ENCODE measurements at regions not wholly inside any gene's neighbourhood (a gene's known extent, or its start where the extent isn't known, plus 50 kb on each side); places are given as distances from the start of the nearest gene placed in this dataset.

DNA sequence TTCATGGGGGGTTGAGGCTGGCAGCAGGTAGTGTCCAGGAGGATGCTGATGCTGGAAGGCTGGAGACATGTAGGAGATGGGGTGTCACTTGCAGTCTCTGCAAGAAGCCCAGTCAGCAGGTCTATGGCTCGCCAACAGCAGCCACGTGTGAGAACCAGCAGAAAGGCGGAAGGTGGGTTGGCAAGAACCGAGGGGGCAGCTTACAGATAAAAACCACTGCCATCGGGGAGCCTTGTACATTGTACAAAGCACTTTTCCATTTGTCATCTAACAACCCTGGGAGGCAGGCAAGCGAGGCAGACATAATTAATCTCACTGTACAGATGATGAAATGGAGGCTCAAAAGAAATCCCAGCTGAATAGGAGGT is 167.2 kb downstream of the KCNA5 start:
- Histone ChIP-seq H3K27me3 (replicated peaks; ENCODE audit: control insufficient read depth, insufficient read depth, low read length) (peaks cover 28% of the 10 kb centered on the region), H3K4me1 (ENCODE audit: control insufficient read depth, insufficient read depth, low read length) (no peaks in the 10 kb centered on the region), H3K4me3 (ENCODE audit: low read length) (no peak overlapping the region), H3K36me3 (ENCODE audit: control insufficient read depth, insufficient read depth, low read length, severe bottlenecking) (no peaks in the 10 kb centered on the region), H3K9ac (ENCODE audit: low read length) (no peak overlapping the region), H3K9me3 (ENCODE audit: control insufficient read depth, low read length) (no peaks in the 10 kb centered on the region)
- no peak for DNase-seq (ENCODE audit: low read depth)

GRCh38 chr12:5213336-5213735 is 169.7 kb downstream of the KCNA5 start:
- Histone ChIP-seq H3K4me1 (ENCODE audit: control insufficient read depth, insufficient read depth, low read length) (no peaks in the 10 kb centered on the region), H3K9me3 (ENCODE audit: control insufficient read depth, low read length) (no peaks in the 10 kb centered on the region), H3K27me3 (replicated peaks; ENCODE audit: control insufficient read depth, insufficient read depth, low read length) (peaks cover 31% of the 10 kb centered on the region), H3K4me3 (ENCODE audit: low read length) (no peak overlapping the region), H3K9ac (ENCODE audit: low read length) (no peak overlapping the region), H3K36me3 (ENCODE audit: control insufficient read depth, insufficient read depth, low read length, severe bottlenecking) (no peaks in the 10 kb centered on the region)
- no peak for DNase-seq (ENCODE audit: low read depth)

DNA sequence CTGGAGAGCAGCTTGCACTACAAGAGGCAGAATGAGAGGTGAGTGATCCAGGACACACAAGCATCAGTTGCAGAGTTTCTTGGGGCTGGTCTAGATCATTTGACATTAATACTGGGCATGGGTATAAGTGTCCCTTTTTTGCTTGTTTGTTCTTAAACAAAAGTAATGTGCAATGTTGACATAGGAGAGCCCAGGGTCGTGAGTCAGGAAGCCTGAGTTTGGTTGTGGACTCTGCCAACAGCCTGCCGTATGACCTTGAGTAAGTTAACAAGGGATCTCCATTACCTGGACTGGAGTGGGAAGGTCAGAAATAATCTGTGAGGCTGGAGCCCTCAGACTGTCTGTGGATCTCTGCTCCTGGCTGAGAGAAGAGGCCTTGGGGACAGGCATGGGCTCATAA is 170.3 kb downstream of the KCNA5 start:
- peaks cover 30% of the 10 kb centered on the region for H3K27me3 ChIP-seq (replicated peaks; ENCODE audit: control insufficient read depth, insufficient read depth, low read length)

DNA sequence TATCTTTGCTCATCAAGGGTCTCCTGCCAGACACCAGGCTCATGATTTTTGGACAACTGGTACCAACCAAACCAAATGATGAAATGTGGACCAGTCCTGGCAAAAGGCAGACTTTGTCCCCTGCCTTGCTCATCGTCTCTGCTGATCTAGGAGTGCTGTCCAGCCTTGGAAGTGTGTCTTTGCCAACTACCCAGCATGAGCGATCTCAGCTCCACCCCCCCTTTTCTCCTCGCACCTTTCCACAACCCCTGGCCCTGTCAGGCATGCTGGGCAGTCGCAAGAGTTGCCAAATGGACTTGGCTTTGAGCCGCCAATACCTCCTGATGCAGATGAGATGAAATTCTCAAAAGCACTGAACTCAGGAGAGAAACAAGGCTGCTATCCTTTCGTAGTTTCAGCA is 174.3 kb downstream of the KCNA5 start:
- no peak overlapping the region for H3K4me3 ChIP-seq (ENCODE audit: low read length)
- H3K9ac ChIP-seq (ENCODE audit: low read length): no peak overlapping the region
- peaks cover 28% of the 10 kb centered on the region for H3K27me3 ChIP-seq (replicated peaks; ENCODE audit: control insufficient read depth, insufficient read depth, low read length)

More for the DNA sequence above, 170.3 kb downstream of the KCNA5 start:
- no peak overlapping the region for H3K4me3 ChIP-seq (ENCODE audit: low read length)
- no peaks in the 10 kb centered on the region for H3K4me1 ChIP-seq (ENCODE audit: control insufficient read depth, insufficient read depth, low read length)
- DNase-seq (ENCODE audit: low read depth): no peak
- no peak overlapping the region for H3K9ac ChIP-seq (ENCODE audit: low read length)
- H3K9me3 ChIP-seq (ENCODE audit: control insufficient read depth, low read length): no peaks in the 10 kb centered on the region
- no peaks in the 10 kb centered on the region for H3K36me3 ChIP-seq (ENCODE audit: control insufficient read depth, insufficient read depth, low read length, severe bottlenecking)

DNA sequence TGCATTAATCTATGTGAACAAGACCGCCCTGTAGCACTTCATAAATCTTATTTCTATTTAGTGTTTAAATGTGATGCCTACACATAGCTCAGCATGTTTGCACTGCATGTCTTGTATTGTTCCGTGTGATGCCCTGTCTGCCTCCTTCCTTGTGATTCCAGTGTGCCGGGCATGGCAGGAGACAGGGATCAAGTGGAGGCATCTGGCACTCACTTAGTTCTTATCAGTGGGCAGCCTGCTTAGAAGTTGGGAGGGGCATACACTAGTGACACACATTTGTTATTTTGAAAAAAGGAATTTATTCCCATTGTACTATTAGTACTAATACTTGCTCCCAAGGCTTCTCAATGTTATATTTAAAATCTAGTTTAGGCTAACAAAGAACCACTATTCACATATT is 176.4 kb downstream of the KCNA5 start:
- no peaks in the 10 kb centered on the region for H3K4me1 ChIP-seq (ENCODE audit: control insufficient read depth, insufficient read depth, low read length)
- no peaks in the 10 kb centered on the region for H3K9me3 ChIP-seq (ENCODE audit: control insufficient read depth, low read length)
- no peak overlapping the region for H3K4me3 ChIP-seq (ENCODE audit: low read length)
- no peaks in the 10 kb centered on the region for H3K36me3 ChIP-seq (ENCODE audit: control insufficient read depth, insufficient read depth, low read length, severe bottlenecking)
- peaks cover 31% of the 10 kb centered on the region for H3K27me3 ChIP-seq (replicated peaks; ENCODE audit: control insufficient read depth, insufficient read depth, low read length)
- no peak overlapping the region for H3K9ac ChIP-seq (ENCODE audit: low read length)
- DNase-seq (ENCODE audit: low read depth): no peak

More for the DNA sequence above, 174.3 kb downstream of the KCNA5 start:
- Histone ChIP-seq H3K4me1 (ENCODE audit: control insufficient read depth, insufficient read depth, low read length) (no peaks in the 10 kb centered on the region), H3K36me3 (ENCODE audit: control insufficient read depth, insufficient read depth, low read length, severe bottlenecking) (no peaks in the 10 kb centered on the region), H3K9me3 (ENCODE audit: control insufficient read depth, low read length) (no peaks in the 10 kb centered on the region)
- DNase-seq (ENCODE audit: low read depth): no peak

GRCh38 chr12:5220835-5221234 is 177.2 kb downstream of the KCNA5 start:
- Histone ChIP-seq H3K36me3 (ENCODE audit: control insufficient read depth, insufficient read depth, low read length, severe bottlenecking) (no peaks in the 10 kb centered on the region), H3K4me1 (ENCODE audit: control insufficient read depth, insufficient read depth, low read length) (no peaks in the 10 kb centered on the region), H3K9ac (ENCODE audit: low read length) (no peak overlapping the region), H3K9me3 (ENCODE audit: control insufficient read depth, low read length) (no peaks in the 10 kb centered on the region), H3K27me3 (replicated peaks; ENCODE audit: control insufficient read depth, insufficient read depth, low read length) (peaks cover 29% of the 10 kb centered on the region), H3K4me3 (ENCODE audit: low read length) (no peak overlapping the region)
- no peak for DNase-seq (ENCODE audit: low read depth)

DNA sequence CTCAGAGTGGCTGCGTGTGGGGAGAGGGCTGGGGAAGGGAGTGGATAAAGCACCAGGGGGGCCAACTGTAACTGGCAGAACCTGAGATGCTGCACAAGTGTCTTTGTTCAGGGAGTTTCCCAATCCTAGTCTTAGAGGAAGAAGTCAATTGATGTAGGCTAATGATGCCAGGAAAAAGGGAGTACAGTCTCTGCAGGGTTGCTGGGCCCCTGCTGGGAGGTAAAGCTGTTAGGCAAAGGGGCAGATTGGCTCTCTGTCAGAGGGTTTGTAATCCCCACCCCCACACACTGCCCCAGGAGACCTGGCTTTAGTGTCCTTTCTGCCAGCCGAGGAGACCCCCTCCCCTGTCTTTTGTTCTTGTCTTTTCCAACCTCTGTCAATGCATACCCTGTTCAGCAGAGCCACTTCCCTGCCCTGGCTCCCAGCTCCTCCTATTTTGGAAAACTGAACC is 178.4 kb downstream of the KCNA5 start:
- Histone ChIP-seq H3K4me3 (ENCODE audit: low read length) (no peak overlapping the region), H3K9me3 (ENCODE audit: control insufficient read depth, low read length) (peaks cover 3% of the 10 kb centered on the region), H3K9ac (ENCODE audit: low read length) (no peak overlapping the region), H3K27me3 (replicated peaks; ENCODE audit: control insufficient read depth, insufficient read depth, low read length) (peaks cover 25% of the 10 kb centered on the region), H3K4me1 (ENCODE audit: control insufficient read depth, insufficient read depth, low read length) (no peaks in the 10 kb centered on the region), H3K36me3 (ENCODE audit: control insufficient read depth, insufficient read depth, low read length, severe bottlenecking) (no peaks in the 10 kb centered on the region)
- DNase-seq (ENCODE audit: low read depth): no peak

DNA sequence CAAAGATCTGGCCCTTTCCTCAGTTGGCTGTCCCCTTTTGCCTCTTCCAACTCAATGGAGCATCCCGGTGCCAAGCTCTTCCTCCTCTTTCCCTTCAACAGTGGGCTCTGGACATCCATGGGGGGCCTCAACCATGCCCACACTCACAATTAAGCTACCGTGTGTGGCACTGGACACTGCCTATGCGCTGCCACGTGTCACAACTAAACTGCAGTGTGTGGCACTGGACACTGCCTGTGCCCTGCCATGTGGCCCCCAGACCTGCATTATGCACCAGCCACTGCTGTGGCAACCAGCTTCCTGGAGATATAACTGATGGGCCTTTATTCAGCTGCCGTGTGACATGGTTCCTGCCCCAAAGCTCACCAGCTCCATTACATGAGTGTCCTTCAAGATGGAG is 179.1 kb downstream of the KCNA5 start:
- no peaks in the 10 kb centered on the region for H3K4me1 ChIP-seq (ENCODE audit: control insufficient read depth, insufficient read depth, low read length)
- H3K9me3 ChIP-seq (ENCODE audit: control insufficient read depth, low read length): peaks cover 4% of the 10 kb centered on the region
- H3K27me3 ChIP-seq (replicated peaks; ENCODE audit: control insufficient read depth, insufficient read depth, low read length): peaks cover 25% of the 10 kb centered on the region
- H3K4me3 ChIP-seq (ENCODE audit: low read length): no peak overlapping the region
- DNase-seq (ENCODE audit: low read depth): no peak
- no peaks in the 10 kb centered on the region for H3K36me3 ChIP-seq (ENCODE audit: control insufficient read depth, insufficient read depth, low read length, severe bottlenecking)
- H3K9ac ChIP-seq (ENCODE audit: low read length): no peak overlapping the region

DNA sequence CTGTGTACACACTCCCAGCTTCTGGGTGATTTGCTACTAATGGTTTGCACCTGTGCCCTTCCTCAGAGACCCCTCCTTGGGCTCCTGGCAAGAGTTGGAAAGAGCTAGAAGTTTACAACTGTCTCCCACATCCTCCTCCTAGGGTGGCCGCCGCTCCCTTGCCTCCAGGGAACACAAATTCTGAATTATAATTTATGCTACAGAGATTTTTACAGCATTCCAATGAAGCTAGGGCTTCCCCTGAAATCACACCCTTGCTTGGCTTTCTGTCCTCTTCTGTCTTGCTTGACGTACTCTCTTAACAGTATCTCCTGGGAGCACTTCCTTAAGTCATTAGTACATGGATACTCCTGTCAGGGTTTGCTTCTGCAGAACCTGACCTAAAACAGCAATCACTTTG is 180.2 kb downstream of the KCNA5 start:
- H3K4me1 ChIP-seq (ENCODE audit: control insufficient read depth, insufficient read depth, low read length): no peaks in the 10 kb centered on the region
- DNase-seq (ENCODE audit: low read depth): no peak
- no peak overlapping the region for H3K4me3 ChIP-seq (ENCODE audit: low read length)
- H3K9ac ChIP-seq (ENCODE audit: low read length): no peak overlapping the region
- no peaks in the 10 kb centered on the region for H3K36me3 ChIP-seq (ENCODE audit: control insufficient read depth, insufficient read depth, low read length, severe bottlenecking)
- H3K9me3 ChIP-seq (ENCODE audit: control insufficient read depth, low read length): peaks cover 11% of the 10 kb centered on the region
- H3K27me3 ChIP-seq (replicated peaks; ENCODE audit: control insufficient read depth, insufficient read depth, low read length): peaks cover 21% of the 10 kb centered on the region

GRCh38 chr12:5226581-5226980 is 182.9 kb downstream of the KCNA5 start:
- Histone ChIP-seq H3K36me3 (ENCODE audit: control insufficient read depth, insufficient read depth, low read length, severe bottlenecking) (no peaks in the 10 kb centered on the region), H3K27me3 (replicated peaks; ENCODE audit: control insufficient read depth, insufficient read depth, low read length) (peaks cover 16% of the 10 kb centered on the region)

DNA sequence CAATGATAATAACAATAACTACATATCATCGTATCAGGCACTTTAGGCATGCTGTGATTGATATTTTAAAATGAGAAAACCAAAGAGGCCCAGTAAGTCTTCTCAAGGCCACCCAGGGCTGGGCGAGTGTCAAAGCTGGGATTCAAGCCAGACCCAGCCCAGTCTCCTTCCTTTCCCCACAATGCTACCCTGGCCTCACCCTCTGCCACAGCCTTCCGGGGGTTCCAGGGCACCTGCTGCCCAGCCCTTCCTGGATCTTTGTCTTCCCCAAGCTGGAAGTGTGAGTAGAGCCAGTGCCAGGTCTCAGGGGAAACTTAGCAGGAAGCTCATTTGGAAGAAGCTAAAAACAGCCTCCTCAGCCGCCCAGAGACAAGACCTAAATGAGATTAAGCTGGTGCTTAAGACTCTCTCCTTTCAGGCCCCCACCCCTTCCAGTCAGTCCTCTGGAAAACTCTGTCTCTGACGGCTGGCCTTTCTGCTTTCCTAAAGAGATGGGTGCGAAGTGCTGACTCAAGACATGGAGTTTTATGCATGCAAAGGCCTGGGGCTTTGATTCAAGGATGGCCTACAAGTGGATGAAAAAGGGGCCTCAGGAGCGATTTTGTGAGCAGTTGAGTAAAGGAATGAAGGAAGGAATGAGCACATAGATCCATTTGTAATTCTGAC is 184.2 kb downstream of the KCNA5 start:
- Histone ChIP-seq H3K4me1 (ENCODE audit: control insufficient read depth, insufficient read depth, low read length) (no peaks in the 10 kb centered on the region), H3K27me3 (replicated peaks; ENCODE audit: control insufficient read depth, insufficient read depth, low read length) (peaks cover 14% of the 10 kb centered on the region), H3K36me3 (ENCODE audit: control insufficient read depth, insufficient read depth, low read length, severe bottlenecking) (no peaks in the 10 kb centered on the region), H3K9me3 (ENCODE audit: control insufficient read depth, low read length) (peaks cover 15% of the 10 kb centered on the region), H3K4me3 (ENCODE audit: low read length) (no peak overlapping the region), H3K9ac (ENCODE audit: low read length) (no peak overlapping the region)
- no peak for DNase-seq (ENCODE audit: low read depth)

More at GRCh38 chr12:5226581-5226980, 182.9 kb downstream of the KCNA5 start:
- H3K4me1 ChIP-seq (ENCODE audit: control insufficient read depth, insufficient read depth, low read length): no peaks in the 10 kb centered on the region
- no peak for DNase-seq (ENCODE audit: low read depth)
- no peak overlapping the region for H3K9ac ChIP-seq (ENCODE audit: low read length)
- H3K9me3 ChIP-seq (ENCODE audit: control insufficient read depth, low read length): peaks cover 15% of the 10 kb centered on the region
- H3K4me3 ChIP-seq (ENCODE audit: low read length): no peak overlapping the region

DNA sequence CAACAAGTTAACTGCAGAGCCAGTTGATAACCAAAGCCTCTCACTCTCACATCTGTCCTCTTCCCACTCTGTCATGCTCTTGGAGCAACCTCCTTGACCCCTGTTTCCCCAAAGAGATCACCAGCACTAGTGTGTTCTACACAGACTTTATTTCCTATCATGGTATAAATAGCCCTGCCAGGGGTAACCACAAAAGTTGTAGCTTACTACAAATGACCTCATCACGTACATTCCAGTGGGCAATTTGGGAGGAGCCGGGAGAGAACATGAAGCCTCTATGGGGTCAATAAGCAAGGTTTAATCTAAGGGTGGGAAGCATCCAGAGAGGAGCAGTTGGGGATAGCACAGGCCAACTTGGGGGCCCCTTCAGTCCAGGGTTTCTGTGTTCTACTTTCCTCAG is 186.5 kb downstream of the KCNA5 start:
- H3K4me3 ChIP-seq (ENCODE audit: low read length): no peak overlapping the region
- DNase-seq (ENCODE audit: low read depth): no peak

More for the DNA sequence above, 186.5 kb downstream of the KCNA5 start:
- Histone ChIP-seq H3K4me1 (ENCODE audit: control insufficient read depth, insufficient read depth, low read length) (no peaks in the 10 kb centered on the region), H3K36me3 (ENCODE audit: control insufficient read depth, insufficient read depth, low read length, severe bottlenecking) (no peaks in the 10 kb centered on the region), H3K9ac (ENCODE audit: low read length) (no peak overlapping the region), H3K9me3 (ENCODE audit: control insufficient read depth, low read length) (peaks cover 15% of the 10 kb centered on the region), H3K27me3 (replicated peaks; ENCODE audit: control insufficient read depth, insufficient read depth, low read length) (peaks cover 5% of the 10 kb centered on the region)
